NCI-H1694 (cell line): ENCODE measurements at regions not wholly inside any gene's neighbourhood (a gene's known extent, or its start where the extent isn't known, plus 50 kb on each side); places are given as distances from the start of the nearest gene placed in this dataset.
"Not testable (repeated sequence)": the region's sequence is repeated elsewhere in the genome, so short reads cannot be mapped to it uniquely, and the experiment has no call there.

Source experiments
- DNase-seq: peaks from one replicate; lab custom pipeline; 2025; lab: John Stamatoyannopoulos, UW

DNA sequence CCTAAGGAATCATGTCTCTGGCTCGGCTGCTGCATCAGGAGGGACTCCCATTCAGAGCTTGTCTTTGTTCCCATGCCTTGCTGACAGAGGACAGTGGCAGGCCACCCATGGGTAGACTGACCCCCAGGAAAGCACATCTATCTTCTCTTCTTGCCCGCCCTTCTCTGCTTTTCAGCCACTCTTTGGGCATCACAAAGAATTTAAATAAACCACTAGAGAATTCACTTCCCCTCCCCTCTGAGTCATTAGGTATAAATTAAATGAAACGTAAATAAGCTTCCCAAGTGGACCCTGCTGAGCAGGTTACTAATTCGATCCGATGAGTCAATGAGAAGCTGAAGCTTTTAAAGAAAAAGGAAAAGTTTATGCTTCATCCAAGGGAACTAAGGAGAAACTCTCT lies 97.0 kb downstream of the DRD1 start:
- DNase-seq = no peak

DNA sequence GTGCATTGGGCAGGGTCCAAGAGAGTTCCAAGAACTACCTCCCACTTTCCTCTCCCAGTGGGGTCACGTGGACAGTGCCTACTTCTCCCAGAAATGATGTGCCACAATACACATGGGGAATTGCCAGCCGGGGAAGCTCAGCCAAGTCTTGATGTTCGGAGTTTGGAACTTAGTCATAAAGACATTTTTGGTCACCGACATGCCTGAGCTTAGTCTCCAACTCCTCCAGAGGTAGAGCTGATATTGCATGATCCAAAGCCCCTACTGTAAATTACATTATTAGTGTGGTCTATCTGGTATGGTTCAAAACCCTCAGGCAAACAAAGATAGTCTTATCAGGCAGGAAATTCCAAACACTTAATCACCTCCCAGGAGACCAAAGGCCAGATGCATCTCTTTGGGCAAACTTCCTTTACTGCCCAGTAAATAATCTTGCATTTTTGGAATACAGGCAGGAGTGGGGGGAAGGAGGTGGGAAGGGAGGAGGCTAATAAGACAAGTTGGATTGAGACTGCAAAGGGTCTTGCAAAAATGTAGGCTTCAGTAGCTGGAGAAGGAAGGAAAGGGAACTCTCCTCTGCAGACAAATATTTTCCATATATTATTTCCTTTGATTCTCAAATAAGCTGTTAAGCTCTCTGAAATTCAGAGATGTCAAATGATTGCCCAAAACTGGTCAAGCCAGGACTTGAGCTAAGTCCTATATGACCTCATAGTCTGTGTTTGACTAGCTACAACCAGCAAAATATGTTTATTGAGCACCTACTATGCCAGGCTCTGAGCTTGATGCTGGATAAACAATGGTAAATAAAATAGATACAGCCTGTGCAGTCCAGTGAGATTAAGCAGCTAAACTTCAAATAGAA lies 99.4 kb downstream of the DRD1 start:
- no peak for DNase-seq

DNA sequence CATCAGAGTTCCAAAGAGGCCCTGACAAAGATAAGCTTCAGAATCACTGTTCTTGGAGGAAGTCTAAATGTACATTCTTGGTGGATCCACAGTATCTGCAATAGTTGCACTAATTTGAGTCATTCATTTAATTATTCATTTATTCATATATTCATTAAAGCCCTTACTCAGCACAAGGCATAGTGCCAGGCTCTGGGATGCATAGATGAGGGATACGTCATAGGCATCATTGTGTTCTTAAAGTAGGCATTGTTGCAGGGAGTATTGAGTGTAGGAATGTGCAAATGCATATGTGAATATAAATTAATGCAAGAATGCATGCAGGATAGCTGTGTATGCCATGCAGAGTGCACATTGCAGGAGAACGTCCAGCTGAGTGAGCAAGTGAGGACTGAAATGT lies 100.7 kb downstream of the DRD1 start:
- no peak for DNase-seq

DNA sequence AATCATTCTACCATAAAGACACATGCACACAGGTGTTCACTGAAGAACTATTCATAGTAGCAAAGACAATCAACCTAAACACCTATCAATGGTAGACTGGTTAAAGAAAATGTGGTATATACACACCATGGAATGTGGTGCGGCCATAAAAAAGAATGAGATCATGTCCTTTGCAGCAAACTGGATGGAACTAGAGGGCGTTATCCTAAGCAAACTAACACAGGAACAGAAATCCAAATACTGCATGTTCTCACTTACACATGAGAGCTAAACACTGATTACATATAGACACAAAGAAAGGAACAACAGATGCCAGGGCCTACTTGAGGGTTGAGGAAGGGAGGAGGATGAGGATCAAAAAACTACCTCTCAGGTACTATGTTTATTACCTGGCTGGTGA lies 103.8 kb downstream of the DRD1 start:
- DNase-seq = no peak

DNA sequence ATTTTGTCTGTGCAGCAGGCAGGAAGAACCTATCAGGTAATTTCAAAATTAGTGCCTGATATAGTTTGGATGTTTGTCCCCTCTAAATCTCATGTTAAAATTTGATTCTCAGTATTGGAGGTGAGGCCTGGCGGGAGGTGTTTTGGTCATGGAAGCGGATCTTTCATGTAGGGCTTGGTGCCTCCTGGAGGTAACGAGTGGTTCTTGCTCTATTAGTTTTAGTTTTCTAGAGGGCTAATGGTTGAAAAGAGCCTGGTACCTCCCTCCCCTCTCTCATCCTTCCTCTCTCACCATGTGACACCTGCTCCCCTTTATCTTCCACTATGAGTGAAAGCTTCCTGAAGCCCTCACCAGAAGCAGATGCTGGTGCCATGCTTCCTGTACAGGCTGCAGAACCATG lies 106.3 kb downstream of the DRD1 start:
- DNase-seq = no peak

DNA sequence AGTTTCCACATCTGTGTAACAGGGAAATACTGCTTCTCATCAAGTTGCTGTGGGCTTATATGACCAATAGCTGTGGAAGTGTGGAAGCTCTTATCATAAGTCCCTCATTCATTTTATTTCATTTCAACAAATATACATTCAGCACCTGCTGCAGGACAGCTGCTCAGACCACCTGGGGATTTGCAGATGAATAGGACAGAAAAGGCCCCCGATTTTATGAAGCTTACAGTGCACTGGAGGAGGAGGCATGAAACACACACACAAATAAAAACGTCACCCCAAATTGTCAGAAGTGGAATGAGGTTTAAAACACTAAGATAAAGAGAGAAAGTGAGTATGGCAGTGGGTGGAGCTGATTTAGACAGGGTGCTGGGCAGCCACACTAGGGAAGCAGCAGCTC lies 107.2 kb downstream of the DRD1 start:
- DNase-seq = no peak

DNA sequence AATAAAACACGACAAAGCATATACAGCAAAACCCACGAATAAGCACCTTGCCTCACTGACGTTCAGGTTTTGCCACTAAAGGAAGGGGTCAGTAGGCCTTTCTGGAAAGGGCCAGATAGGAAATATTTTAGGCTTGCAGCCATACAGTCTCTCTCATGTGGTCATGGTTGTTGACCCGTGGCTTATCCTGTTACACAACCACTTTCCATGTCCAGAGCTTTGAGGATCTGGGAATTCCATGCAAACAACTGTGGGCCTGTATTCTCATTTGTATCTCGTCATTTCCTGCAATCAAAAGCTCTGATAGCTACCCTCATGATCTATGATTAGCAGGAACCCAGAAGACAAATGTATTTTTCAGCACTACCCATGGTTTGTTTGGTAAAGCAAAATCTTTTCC lies 108.3 kb downstream of the DRD1 start:
- DNase-seq = no peak

DNA sequence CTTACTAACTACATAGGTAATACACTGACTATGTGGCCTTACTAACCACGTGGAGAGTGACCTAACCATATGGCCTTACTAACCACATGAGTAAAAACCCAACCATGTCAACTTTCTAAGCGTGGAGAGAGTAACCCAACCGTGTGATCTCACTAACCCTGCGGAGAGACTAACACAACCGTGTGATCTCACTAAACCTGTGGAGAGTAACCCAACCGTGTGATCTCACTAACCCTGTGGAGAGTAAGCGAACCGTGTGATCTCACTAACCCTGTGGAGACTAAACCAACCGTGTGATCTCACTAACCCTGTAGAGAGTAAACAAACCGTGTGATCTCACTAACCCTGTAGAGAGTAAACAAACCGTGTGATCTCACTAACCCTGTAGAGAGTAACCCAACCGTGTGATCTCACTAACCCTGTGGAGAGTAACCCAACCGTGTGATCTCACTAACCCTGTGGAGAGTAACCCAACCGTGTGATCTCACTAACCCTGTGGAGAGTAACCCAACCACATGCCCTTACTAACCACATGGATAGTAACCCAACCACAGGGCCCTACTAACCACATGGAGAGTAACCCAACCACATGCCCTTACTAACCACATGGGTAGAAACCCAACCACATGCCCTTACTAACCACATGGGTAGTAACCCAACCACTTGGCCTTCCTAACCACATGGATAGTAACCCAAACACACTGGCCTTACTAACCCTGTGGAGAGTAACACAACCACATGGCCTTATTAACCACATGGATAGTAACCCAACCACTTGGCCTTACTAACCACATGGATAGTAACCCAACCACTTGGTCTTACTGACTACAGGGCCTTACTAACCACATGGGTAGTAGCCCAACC lies 112.6 kb downstream of the DRD1 start:
- not testable (repeated sequence) for DNase-seq

DNA sequence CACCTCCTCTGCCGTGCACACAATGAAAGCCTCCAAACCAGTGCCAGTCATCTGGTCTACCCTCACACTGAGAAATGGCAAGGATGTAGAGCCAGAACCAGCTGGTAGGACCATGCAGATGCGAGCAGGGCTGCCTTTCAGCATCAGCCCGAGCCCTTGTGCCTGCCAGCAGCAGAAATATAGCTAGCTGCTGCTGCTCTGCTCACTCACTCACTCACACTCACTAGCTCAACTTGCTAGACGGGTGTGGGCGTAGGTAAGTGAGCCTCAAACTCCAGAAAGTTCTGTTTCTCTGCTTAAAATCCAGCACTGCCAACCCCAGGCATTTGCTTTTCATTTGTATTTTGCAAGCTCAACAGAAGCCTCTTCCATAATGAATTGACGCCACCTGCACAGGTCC lies 114.0 kb downstream of the DRD1 start:
- DNase-seq = no peak

DNA sequence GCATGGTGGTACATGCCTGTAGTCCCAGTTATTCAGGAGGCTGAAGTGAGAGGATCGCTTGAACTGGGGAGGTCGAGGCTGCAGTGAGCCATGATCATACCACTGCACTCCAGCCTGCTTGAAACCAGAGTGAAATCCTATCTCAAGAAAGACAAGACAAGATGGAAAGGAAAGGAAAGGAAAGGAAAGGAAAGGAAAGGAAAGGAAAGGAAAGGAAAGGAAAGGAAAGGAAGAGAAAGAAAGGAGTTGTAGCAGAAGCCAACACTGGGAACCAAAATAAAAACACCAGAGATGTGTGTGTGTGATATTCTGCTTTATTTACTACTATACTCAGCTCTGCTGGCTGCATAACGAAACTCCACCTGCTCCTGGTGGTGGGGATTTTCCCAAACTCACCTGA lies 115.3 kb downstream of the DRD1 start:
- no peak for DNase-seq

DNA sequence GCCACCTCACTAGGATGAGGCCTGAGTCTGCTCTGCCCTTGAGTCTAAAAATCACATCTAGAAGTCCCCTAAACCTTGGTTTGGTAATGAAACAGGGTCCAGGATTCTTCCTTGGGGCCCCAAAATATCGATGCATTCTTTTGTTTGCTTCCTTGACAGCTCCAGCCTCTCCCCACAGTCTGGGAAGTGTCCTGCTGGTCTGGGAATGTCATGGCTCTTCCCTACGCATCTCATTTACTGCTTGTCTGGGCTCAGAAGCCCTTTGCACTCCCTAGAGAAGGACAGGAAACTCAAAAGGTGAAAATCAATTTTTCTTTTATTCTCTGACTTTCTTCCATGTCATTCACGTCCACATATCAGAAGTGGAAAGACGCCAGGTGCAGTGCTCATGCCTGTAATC lies 115.8 kb downstream of the DRD1 start:
- DNase-seq = no peak

DNA sequence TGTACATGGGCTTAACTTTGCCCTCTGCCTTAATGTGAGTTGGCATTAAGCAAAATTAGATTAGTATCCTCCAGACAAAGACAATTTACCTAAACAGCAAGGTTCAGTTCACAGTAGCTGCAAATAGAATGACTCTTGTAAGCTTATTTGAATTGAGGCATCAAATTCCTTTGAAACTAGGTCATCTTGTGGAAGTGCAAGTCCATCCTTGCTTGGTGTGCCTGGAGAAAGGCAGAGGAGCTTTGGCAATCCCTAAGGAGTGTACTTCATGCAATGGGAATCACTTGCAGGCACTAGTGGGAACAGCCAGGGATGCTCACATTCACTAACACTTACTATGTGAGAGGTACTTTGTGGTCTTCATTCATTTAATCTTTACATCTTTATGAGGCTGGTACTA lies 118.3 kb downstream of the DRD1 start:
- no peak for DNase-seq

DNA sequence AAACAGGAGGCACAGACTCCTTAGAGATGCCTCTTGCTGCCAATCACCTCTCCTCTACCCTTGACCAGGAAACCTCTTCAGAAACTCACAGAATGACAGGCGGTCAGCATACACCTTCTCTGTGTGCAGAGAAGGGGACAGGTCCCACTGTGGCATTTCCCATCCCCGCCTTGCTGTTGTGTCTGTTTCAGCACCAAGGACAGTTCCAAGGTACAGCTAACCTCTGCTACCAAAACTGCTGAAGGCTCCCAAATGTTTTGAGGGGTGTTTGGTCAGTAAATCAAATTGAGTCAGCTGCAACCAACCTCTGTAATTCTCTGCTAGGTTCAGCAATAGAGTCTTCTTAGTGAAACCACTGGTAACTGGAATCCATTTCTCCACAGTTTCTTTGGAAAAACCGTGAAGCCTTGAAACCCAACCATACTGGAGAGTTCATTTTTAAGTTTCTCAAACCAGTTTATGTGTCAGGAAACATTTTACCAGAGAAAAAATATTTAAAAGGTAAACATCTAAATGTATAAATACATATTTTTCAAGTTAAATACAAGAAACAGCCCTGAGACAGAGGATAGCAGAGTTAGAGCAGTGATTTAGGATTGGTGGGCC lies 122.0 kb downstream of the DRD1 start:
- DNase-seq = no peak

DNA sequence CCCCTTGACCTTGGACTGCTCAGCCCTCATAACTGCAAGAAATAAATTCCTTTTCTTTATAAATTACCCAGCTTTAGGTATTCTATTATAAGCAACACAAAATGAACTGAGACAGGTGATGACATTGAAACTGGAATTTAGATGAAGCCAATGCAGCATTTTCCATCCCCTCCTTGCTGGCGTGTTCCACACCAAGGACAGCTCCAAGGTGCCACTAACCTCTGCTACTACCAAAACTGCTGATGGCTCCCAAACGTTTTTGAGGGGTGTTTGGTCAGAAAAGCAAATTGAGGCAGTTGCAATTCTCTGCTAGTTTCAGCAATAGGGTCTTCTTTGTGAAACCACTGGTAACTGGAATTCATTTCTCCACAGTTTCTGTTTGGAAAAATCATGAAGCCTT lies 124.8 kb downstream of the DRD1 start:
- no peak for DNase-seq

DNA sequence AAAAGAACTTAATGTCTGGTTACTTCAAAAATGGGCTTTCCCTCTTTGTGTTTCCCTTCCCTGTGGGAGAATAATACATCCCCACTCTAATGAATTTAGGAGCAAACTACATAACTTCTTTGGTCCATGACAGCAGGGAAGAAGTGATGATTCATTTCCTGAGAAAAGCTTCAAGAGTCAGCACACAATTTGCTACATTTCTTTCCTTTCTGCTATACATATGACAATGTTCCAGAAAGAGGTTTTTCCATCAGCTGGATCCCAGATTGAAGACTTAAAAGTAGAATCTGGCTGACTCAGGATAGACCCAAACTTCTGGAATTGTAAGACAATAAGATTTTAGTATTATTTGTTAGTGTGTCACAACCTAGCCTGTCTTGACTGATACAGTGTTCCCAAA lies 126.1 kb downstream of the DRD1 start:
- DNase-seq = no peak

DNA sequence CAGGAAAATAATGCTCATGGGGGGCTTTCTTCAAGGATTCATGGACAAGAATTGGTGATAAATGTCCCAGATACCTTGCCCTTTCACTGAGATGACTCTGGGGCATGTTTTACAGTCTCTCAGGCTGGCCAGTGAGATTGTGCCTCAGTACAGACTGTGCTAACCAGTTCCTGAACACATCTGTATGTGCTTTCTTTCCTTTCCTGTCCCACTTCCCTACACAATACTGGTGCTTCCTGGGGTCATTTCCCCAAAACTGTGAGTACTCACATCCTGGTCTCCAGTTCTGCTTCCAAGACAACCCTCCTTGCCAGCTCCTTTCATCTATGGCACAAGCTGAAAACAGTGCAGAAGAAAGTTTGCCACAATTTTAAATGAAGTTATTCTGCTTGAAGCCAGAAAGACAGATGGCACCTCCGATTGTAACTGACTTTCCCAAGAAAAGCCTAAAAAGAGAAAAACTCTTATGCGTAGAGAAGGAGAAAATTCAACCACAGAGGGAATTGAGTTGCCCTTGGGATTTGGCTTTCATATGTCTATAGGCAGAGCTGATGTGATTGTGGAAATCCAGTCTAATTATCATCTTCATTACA lies 134.7 kb downstream of the DRD1 start:
- DNase-seq = no peak

DNA sequence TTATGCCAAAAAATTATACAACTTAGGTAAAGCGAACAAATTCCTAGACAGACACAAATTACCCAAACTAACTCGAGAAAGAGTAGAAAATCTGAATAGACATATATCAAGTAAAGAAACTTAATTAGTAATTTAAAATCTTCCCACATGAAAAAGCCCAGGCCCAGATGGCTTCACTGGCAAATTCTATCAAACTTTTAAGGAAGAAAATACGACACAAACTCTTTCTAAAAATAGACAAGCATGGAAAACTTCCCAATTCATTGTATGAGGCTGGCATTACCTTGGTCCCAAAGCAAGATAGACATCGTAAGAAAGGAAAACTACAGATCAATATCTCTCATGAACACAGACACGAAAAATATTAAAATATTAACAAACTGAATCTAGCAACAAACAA lies 135.3 kb downstream of the DRD1 start:
- DNase-seq = no peak

DNA sequence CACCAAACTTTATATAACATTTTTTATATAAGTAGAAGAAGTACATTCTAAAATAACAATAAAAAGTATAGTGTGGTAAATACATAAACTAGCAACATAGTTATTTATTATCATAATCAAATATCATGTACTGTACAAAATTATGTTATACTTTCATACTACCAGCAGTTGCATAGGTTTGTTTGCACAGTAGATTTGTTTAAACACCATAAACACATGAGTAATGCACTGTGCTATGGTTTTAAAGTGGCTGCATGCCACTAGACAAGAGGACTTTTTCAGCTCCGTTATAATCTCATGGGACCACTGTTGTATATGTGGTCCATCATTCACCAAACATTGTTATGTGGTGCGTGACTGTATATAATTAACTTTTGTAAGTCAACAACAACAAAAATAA lies 137.6 kb downstream of the DRD1 start:
- DNase-seq = no peak

DNA sequence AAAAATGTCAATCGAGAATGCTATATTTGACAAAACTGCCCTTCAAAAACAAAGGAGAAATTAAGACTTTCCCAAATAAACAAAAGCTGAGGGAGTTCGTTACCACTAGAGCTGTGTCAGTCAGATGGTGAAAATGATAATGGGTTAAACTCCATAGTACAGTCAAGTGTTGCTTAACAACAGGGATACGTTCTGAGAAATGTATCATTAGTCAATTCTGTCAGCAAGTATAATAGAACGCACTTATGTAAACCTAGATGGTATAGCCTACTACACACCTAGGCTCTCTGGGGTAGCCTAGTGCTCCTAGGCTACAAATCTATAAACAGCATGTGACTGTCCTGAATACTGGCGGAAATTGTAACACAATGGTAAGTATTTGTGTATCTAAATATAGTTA lies 138.7 kb downstream of the DRD1 start:
- no peak for DNase-seq

DNA sequence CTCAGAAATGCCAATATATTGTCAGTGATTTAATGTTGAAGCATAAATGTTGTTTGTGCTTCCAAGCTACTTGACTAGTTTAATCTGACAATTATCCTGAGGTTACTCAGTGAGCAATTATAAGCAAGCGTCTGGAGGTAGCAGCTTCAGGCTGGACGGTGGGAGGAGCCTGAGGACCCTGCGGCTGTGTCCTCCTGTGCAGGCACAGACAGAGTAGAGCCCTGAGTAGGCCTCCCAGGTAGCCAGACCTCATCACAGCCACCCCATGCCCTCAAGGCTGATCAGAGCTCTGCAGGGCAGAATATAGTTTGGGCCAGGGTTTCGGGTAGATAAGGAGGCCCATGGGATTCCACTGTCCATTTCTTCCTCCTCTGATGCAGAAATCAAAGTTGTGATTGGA lies 153.6 kb downstream of the DRD1 start:
- no peak for DNase-seq

DNA sequence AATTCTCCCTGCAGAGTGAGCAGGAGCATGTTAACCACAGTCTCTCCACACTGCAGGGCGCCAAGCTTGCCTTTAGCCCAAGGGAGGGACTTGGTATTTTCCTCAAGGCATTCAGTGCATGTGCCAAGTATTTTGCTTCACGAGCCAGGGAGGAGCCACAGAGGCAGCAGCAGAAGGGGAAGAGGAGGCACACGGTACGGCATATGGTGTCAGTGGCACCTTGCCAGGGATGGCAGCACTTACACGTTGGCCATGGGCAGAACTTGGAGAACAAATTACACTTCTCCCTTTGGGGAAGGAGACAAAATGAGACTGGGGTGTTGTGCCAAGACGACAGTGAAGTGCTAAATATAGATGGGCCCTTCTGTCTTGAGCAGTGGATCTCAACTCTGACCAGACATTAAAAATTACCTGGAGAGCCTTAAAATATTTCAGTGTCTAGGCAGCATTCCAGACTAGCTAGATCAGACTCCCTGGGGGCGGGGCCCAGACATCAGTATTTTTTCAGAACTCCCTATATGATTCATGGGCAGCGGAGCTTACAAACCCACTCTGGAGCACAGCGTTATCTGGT lies 155.8 kb downstream of the DRD1 start:
- DNase-seq = peak; percentile 84

DNA sequence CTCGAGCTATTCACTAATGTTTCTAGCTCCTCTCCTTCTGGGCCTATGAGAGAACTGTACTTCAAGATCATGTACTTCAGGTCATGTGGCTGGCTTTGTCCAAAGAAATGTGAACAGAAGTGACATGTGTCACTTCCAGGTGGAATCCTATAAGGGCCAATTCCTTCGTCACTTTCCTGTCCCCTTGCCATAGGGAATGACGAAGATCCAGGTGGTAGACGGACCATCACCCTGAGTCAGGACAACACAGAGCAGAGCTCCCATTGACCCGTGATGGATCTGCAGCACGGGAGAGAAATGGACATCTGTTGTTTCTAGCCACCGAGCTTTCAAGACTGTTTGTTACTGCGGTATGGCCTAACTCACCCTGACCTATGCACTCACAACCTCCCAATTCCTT lies 157.0 kb downstream of the DRD1 start:
- no peak for DNase-seq
